ENCODE measurements at regions not wholly inside any gene's neighbourhood (a gene's known extent, or its start where the extent isn't known, plus 50 kb on each side); places are given as distances from the start of the nearest gene placed in this dataset.

DNA sequence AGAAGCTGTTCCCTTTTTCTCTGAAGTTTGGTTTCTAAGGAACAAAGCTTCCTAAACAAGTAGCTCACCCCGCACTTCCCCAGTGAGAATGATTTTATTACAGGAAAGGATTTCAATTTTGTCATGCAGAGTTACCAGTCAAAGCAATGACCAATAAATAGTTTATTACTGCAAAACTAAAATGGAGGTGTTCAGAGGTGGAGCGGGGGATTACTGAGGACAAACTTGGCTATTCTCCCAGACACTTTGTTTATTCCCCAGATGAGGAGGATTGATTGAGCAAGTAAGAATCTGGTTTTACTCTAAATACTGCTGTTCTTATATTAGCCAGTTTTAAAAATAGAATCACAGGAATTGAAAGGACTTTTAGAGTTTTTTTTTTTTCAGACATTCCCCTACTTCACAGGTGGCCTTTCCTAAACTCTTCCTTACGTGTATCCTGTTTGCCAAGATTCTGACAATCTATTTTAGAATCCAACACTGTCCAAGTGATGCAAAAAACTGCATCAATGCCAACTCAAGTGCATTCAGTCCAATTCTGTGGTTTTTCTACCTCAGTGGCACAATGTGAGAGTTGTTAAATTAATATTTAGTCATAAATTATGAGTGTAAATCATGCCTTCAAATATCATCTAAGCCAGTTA lies 136.1 kb downstream of the TNFSF18 start:
- Histone ChIP-seq H3K9me1 (ENCODE audit: control insufficient read depth, extremely low read depth, insufficient read depth, low read length) (no peaks in the 10 kb centered on the region), H3K27ac (ENCODE audit: control insufficient read depth, insufficient read depth, low read length) (no peak overlapping the region), H3K4me3 (ENCODE audit: control insufficient read depth in 2 of 3, extremely low read depth in 1 of 3, insufficient read depth in 2 of 3, low read depth in 1 of 3, low read length in 3 of 3) (no peak overlapping the region), H3K4me2 (ENCODE audit: control insufficient read depth, extremely low read depth, insufficient read depth, low read depth, low read length) (no peak overlapping the region), H3K9me3 (ENCODE audit: control insufficient read depth, low read depth, low read length) (peaks cover 13% of the 10 kb centered on the region), H3K4me1 (ENCODE audit: control insufficient read depth, extremely low read depth, insufficient read depth, low read length) (peaks cover 46% of the 10 kb centered on the region), H3K36me3 (ENCODE audit: control insufficient read depth in 2 of 2, extremely low read depth in 1 of 2, insufficient read depth in 2 of 2, low read length in 2 of 2) (peaks cover 0 to 2% of the 10 kb centered on the region in 2 experiments), H3K27me3 (ENCODE audit: control insufficient read depth, extremely low read depth, insufficient read depth, low read length) (no peaks in the 10 kb centered on the region), H2AFZ (ENCODE audit: control insufficient read depth, low read length) (no peak overlapping the region), H4K20me1 (ENCODE audit: control insufficient read depth, extremely low read depth, insufficient read depth, low read length) (no peaks in the 10 kb centered on the region), H3K79me2 (ENCODE audit: control insufficient read depth, insufficient read depth, low read length) (no peaks in the 10 kb centered on the region), H3K9ac (ENCODE audit: control insufficient read depth, extremely low read depth, insufficient read depth, low read length) (no peak overlapping the region)
- no peak for DNase-seq (ENCODE audit: low read depth, low spot score)
- no peak for FAIRE-seq
- dilution Hi-C loops (cut with MboI; ENCODE audit: extremely low pct_ligation_motif_present, low sequenced_read_pairs) = loop anchor here (5.0 kb wide), 1 partner anchor 82 kb away; no protein-coding TSS in a partner anchor
- TF ChIP-seq EZH2 (IDR thresholded peaks at IDR 0.05; ENCODE audit: low read length) = no peak
- TF ChIP-seq, protein P1, sequence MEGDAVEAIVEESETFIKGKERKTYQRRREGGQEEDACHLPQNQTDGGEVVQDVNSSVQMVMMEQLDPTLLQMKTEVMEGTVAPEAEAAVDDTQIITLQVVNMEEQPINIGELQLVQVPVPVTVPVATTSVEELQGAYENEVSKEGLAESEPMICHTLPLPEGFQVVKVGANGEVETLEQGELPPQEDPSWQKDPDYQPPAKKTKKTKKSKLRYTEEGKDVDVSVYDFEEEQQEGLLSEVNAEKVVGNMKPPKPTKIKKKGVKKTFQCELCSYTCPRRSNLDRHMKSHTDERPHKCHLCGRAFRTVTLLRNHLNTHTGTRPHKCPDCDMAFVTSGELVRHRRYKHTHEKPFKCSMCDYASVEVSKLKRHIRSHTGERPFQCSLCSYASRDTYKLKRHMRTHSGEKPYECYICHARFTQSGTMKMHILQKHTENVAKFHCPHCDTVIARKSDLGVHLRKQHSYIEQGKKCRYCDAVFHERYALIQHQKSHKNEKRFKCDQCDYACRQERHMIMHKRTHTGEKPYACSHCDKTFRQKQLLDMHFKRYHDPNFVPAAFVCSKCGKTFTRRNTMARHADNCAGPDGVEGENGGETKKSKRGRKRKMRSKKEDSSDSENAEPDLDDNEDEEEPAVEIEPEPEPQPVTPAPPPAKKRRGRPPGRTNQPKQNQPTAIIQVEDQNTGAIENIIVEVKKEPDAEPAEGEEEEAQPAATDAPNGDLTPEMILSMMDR (optimal IDR thresholded peaks at IDR 0.05 in 1 of 3, IDR thresholded peaks at IDR 0.05 in 1 of 3, conservative IDR thresholded peaks at IDR 0.05 in 1 of 3; ENCODE audit: extremely low read depth in 1 of 3, insufficient read depth in 2 of 3, low read length in 3 of 3) = no peak

DNA sequence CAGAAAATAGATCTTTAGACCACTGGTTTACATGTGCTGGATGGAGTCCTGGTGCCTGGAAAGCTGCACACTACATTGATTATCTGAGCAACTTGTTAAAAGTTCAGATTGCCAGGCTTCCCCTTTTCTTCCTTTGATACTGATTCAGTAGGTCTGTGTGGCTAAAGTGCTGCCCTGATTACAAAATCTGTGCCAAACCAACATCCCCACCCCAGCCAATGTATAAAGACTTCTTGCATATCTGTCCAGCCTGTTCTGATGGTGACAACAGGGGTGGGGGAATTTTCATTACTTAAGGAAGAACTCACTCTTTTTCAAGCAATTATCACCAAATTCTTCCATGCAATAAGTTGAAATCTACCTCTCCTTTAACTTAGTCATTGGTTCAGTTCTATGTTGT lies 135.5 kb downstream of the TNFSF18 start:
- H3K36me3 ChIP-seq (ENCODE audit: control insufficient read depth in 2 of 2, extremely low read depth in 1 of 2, insufficient read depth in 2 of 2, low read length in 2 of 2) = peaks cover 0 to 2% of the 10 kb centered on the region in 2 experiments
- FAIRE-seq (peak; percentile 60), DNase-seq (ENCODE audit: low read depth, low spot score) (no peak)
- H2AFZ ChIP-seq (ENCODE audit: control insufficient read depth, low read length) = no peak overlapping the region
- H3K9me3 ChIP-seq (ENCODE audit: control insufficient read depth, low read depth, low read length) = peaks cover 13% of the 10 kb centered on the region
- TF ChIP-seq, protein P1 (optimal IDR thresholded peaks at IDR 0.05 in 1 of 3, IDR thresholded peaks at IDR 0.05 in 1 of 3, conservative IDR thresholded peaks at IDR 0.05 in 1 of 3; ENCODE audit: extremely low read depth in 1 of 3, insufficient read depth in 2 of 3, low read length in 3 of 3) = no peak
- no peak for TF ChIP-seq EZH2 (IDR thresholded peaks at IDR 0.05; ENCODE audit: low read length)
- H3K27ac ChIP-seq (ENCODE audit: control insufficient read depth, insufficient read depth, low read length) = no peak overlapping the region
- H3K9me1 ChIP-seq (ENCODE audit: control insufficient read depth, extremely low read depth, insufficient read depth, low read length) = no peaks in the 10 kb centered on the region
- H3K27me3 ChIP-seq (ENCODE audit: control insufficient read depth, extremely low read depth, insufficient read depth, low read length) = no peaks in the 10 kb centered on the region
- peaks cover 44% of the 10 kb centered on the region for H3K4me1 ChIP-seq (ENCODE audit: control insufficient read depth, extremely low read depth, insufficient read depth, low read length)
- H3K4me2 ChIP-seq (ENCODE audit: control insufficient read depth, extremely low read depth, insufficient read depth, low read depth, low read length) = no peak overlapping the region
- dilution Hi-C loops (cut with MboI; ENCODE audit: extremely low pct_ligation_motif_present, low sequenced_read_pairs) = no loop called here
- no peaks in the 10 kb centered on the region for H3K79me2 ChIP-seq (ENCODE audit: control insufficient read depth, insufficient read depth, low read length)
- H3K9ac ChIP-seq (ENCODE audit: control insufficient read depth, extremely low read depth, insufficient read depth, low read length) = no peak overlapping the region
- H4K20me1 ChIP-seq (ENCODE audit: control insufficient read depth, extremely low read depth, insufficient read depth, low read length) = no peaks in the 10 kb centered on the region
- H3K4me3 ChIP-seq (ENCODE audit: control insufficient read depth in 2 of 3, extremely low read depth in 1 of 3, insufficient read depth in 2 of 3, low read depth in 1 of 3, low read length in 3 of 3) = no peak overlapping the region
